WI38 (cell line): ENCODE measurements at regions not wholly inside any gene's neighbourhood (a gene's known extent, or its start where the extent isn't known, plus 50 kb on each side); places are given as distances from the start of the nearest gene placed in this dataset.
"Not testable (repeated sequence)": the region's sequence is repeated elsewhere in the genome, so short reads cannot be mapped to it uniquely, and the experiment has no call there.

Experiments
- H3K4me3 ChIP-seq: 2 replicates; pipeline ENCODE4 v1.5.1; 2011; ENCODE audit warnings: low read depth, mild to moderate bottlenecking, control low read depth, low read length
- TF ChIP-seq, protein P1 (sequence below): IDR thresholded peaks from 2 replicates; pipeline ENCODE4 v1.5.1; 2012; ENCODE audit warnings: low read depth, mild to moderate bottlenecking, control low read depth, low read length

DNA sequence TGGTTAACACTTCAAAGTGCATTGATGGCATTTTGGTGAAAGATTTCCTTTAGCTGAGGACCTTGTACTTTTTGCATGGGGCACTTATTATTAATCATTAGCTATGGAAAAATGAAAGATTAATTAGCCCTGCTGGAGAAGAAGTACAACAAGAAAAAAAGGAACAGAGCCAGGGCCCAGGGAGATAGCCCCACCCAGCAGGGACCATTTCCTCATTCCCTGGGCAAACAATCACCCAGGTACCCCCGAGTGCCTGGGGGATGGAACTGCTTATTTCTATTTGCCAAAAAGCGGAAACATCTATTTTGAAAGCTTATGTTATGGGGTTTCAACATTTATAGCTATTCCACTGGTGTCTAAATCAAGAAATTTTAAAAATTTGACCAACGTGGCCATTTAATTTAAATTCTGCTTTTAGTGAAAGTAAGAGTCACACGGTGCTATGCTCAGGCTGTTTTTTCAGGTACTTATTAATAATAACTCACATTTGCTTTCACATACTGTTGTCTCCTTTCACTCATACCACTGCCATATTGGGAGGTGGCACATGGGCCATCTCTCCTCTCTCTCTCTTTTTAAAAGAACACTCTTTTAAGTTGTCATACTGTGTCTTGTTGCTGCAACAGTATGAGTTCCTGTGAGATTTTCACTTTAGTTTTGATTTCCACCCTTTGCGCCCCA is 143.6 kb upstream of the KIF5B start:
- TF ChIP-seq, protein P1, sequence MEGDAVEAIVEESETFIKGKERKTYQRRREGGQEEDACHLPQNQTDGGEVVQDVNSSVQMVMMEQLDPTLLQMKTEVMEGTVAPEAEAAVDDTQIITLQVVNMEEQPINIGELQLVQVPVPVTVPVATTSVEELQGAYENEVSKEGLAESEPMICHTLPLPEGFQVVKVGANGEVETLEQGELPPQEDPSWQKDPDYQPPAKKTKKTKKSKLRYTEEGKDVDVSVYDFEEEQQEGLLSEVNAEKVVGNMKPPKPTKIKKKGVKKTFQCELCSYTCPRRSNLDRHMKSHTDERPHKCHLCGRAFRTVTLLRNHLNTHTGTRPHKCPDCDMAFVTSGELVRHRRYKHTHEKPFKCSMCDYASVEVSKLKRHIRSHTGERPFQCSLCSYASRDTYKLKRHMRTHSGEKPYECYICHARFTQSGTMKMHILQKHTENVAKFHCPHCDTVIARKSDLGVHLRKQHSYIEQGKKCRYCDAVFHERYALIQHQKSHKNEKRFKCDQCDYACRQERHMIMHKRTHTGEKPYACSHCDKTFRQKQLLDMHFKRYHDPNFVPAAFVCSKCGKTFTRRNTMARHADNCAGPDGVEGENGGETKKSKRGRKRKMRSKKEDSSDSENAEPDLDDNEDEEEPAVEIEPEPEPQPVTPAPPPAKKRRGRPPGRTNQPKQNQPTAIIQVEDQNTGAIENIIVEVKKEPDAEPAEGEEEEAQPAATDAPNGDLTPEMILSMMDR = no peak
- H3K4me3 ChIP-seq = no peak overlapping the region

DNA sequence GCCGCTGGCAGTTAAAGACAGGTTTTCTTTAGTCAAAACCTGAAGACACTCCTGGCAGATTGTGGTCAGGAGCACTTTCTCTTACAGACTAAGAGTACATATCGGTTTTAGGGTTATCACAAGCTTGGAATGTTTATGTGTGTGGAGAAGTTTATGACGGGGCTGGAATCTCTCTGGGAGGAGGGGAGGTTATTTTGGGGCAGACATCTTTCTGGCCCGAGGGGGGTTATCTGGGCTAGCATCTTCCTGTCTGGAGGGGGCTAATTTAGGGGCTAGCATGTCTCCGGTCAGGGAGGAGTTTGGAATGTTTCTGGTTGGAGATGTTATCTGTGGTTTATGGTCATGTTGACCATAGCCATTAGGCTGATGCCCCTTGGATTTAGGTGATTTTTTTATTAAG is 141.2 kb upstream of the KIF5B start:
- TF ChIP-seq, protein P1 = no peak
- no peak overlapping the region for H3K4me3 ChIP-seq

DNA sequence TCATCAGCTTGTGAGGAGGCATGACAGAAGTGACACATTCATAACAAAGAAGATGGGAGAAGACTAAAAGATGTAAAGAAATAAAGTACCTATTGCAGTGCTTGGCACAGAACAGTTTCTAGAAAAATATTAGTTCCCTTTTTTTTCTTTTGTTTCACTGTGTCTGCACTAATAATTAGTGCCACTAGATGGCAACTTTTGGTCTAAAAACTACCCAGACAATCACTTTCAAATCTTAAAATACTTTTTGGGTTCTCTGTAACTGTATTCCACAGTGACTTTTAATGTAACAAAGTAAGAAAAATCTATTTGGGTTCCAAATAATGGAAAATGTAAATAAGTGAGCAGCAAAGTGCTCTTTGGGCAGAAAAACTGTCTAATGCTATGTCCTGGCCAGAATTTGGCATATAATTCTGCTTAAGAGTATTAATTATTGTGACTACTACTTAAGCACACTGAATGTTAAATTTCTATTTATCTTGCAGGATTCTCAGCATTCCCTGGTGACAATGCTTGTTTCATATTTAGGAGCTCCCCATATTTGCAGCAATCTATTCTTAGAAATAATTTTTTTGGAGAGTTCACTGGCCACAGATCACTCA is 134.8 kb upstream of the KIF5B start:
- no peak overlapping the region for H3K4me3 ChIP-seq

DNA sequence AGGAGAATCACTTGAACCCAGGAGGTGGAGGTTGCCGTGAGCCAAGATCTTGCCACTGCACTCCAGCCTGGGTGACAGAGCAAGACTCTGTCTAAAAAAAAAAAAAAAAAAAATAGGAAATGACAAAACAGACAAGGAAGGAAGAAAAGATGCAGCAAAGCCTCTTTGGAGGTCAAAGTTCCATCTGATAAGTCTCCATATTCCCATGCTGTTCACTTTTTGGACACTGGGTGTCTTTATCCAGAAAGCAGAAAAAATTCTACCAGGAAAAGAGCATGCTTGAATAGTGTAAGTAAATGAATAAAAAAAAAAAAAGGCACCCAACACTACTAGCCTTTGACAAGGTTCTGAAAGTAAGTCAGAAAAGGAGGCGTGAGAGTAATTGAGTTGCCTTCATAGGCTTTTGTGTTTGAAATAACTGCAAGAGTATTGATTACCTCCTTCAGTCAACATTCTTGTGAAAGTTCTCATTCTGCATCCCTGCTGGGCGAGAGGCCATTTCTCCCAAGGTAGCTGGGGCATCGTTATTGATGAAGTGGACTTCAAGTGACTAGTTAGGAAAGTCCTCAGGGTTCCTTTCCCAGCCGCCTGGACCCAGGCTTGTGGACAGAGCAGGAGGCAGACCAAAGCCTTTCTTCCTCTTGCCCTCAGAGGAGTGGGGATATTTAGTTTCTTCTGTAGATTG is 133.3 kb upstream of the KIF5B start:
- TF ChIP-seq, protein P1 = no peak
- H3K4me3 ChIP-seq = no peak overlapping the region

More for the DNA sequence above, 134.8 kb upstream of the KIF5B start:
- TF ChIP-seq, protein P1 = peak; percentile 50; the same call in 1 of the 2 replicates

DNA sequence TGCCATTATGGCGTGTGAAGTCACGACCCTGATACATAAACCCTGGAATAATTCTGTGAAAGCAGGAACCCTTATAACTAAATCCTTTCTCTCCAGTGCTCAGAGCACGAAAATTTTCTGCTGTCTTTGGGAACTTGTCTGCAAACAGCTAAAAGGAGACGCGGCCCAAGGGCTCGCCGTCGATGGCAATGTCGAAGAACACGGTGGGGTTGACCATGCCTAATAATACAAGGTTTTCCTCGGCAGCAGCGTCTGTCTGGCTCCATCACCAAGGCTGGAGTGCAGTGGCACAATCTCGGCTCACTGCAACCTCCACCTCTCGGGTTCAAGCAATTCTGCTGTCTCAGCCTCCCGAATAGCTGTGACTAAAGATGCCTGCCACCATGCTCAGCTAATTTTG is 132.4 kb upstream of the KIF5B start:
- not testable (repeated sequence) for H3K4me3 ChIP-seq

DNA sequence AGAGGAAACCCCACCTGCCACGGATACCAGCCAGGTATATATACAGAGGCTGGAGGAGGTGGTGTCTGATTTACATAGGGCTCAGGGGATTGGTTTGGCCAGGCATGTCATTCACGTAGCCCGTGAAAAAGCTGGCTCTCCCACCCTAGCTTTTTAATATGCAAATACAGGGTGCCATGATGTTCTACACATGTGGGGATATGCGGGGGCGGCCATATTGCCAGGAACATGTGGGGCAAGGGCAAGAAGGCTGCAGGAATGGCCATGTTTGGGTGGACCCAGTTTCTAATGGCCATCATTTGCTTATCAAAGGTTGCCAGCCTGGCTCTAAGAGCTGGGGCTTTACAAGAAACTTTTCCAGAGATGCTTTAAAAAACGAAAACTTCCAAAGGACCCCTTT is 131.5 kb upstream of the KIF5B start:
- no peak overlapping the region for H3K4me3 ChIP-seq
- TF ChIP-seq, protein P1 = no peak

DNA sequence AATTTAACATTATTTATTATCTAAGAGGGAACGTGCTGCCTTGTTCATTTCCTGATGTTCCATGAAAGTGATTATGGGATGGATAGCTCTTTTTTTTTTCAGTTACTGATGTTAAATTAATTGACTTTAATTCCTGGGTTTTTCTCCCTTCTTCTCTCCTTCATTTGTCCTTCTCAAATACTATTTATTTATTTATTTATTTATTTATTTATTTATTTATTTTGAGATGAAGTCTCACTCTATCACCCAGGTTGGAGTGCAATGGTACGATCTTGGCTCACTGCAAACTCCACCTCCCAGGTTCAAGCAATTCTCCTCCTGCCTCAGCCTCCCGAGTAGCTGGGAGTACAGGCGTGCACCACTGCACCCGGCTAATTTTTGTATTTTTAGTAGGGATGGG is 127.4 kb upstream of the KIF5B start:
- H3K4me3 ChIP-seq = not testable (repeated sequence)

DNA sequence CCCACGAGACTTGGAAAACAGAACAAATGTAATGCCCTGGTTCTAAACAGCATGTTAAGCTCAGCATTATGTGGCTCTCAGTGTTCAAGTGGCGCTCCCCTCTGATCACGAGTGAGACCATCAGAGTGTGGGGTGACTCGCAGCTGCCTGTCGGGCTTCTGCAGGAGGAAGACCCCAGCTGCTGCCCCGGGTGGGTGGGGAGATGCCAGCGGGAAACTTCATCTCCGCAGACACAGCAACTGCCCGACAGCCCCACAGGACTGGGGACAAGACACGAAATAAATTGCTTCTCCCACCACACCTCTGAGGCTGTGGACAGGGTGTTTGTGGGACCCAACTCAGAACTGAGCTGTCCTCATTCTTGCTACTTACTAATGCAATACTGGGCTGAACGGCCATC is 126.3 kb upstream of the KIF5B start:
- no peak overlapping the region for H3K4me3 ChIP-seq
- TF ChIP-seq, protein P1 = no peak
